ENCODE measurements at regions not wholly inside any gene's neighbourhood (a gene's known extent, or its start where the extent isn't known, plus 50 kb on each side); places are given as distances from the start of the nearest gene placed in this dataset.

- TF ChIP-seq CTCF (conservative IDR thresholded peaks at IDR 0.05; ENCODE audit: low read depth, low read length) = no peak
- no peak for TF ChIP-seq EZH2 (IDR thresholded peaks at IDR 0.05; ENCODE audit: borderline replicate concordance, low read depth, low read length, poor library complexity, severe bottlenecking)
Measured at GRCh38 chr20:48550814-48551213, 277.0 kb downstream of the PREX1 start.

Measured in A673 (cell line).